Prostate gland (tissue), 2 donors: ENCODE measurements at regions not wholly inside any gene's neighbourhood (a gene's known extent, or its start where the extent isn't known, plus 50 kb on each side); places are given as distances from the start of the nearest gene placed in this dataset.

Experiments used
- POLR2A ChIP-seq: fragments of 450-650 bp; IDR thresholded peaks from one replicate; pipeline ENCODE4 v1.6.1; 2016; ENCODE audit warnings: antibody characterized with exemption, mild to moderate bottlenecking
- POLR2AphosphoS5 ChIP-seq: sonication (generic); formaldehyde crosslinking; IDR thresholded peaks from one replicate; pipeline ENCODE4 v1.6.1; 2017; ENCODE audit warnings: antibody characterized with exemption
- TF ChIP-seq, protein P1 (sequence below), 4 experiments: fragments of 200-600 bp in 2 of 4; fragments of 450-650 bp in 2 of 4; sonication (generic) in 2 of 4; IDR thresholded peaks; 1 replicate in 3 of 4; 2 replicates in 1 of 4; pipeline ENCODE4 v1.5.1; 2016 to 2019; ENCODE audit warnings: antibody characterized with exemption in 4 of 4, mild to moderate bottlenecking in 2 of 4, moderate library complexity in 2 of 4

- TF ChIP-seq, protein P1, sequence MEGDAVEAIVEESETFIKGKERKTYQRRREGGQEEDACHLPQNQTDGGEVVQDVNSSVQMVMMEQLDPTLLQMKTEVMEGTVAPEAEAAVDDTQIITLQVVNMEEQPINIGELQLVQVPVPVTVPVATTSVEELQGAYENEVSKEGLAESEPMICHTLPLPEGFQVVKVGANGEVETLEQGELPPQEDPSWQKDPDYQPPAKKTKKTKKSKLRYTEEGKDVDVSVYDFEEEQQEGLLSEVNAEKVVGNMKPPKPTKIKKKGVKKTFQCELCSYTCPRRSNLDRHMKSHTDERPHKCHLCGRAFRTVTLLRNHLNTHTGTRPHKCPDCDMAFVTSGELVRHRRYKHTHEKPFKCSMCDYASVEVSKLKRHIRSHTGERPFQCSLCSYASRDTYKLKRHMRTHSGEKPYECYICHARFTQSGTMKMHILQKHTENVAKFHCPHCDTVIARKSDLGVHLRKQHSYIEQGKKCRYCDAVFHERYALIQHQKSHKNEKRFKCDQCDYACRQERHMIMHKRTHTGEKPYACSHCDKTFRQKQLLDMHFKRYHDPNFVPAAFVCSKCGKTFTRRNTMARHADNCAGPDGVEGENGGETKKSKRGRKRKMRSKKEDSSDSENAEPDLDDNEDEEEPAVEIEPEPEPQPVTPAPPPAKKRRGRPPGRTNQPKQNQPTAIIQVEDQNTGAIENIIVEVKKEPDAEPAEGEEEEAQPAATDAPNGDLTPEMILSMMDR (IDR thresholded peaks at IDR 0.05), result no peak
- TF ChIP-seq POLR2A, result no peak
- TF ChIP-seq POLR2AphosphoS5, result no peak
Observed at GRCh38 chr9:86827893-86828292, 119.4 kb downstream of the GAS1 start.
